BJ (cell line): ENCODE measurements at regions not wholly inside any gene's neighbourhood (a gene's known extent, or its start where the extent isn't known, plus 50 kb on each side); places are given as distances from the start of the nearest gene placed in this dataset.
A peak's percentile ranks its signal among the peaks of the same experiment; 100 is the strongest.

Experiments
- CTCF ChIA-PET: fragments of 350-600 bp; formaldehyde crosslinking; extraction: SDS; loops from one replicate; lab custom pipeline; 2021; ENCODE audit warnings: antibody characterized with exemption, inconsistent platforms; lab: Yijun Ruan, JAX
- POLR2A ChIA-PET: fragments of 300-600 bp; sonication (Branson Sonifier 250); formaldehyde crosslinking; extraction: SDS; loops from one replicate; lab custom pipeline; 2021; ENCODE audit warnings: antibody characterized with exemption; lab: Charles Lee
- DNase-seq: peaks from one replicate; pipeline ENCODE4 v3.0.0-alpha.2; 2011; ENCODE audit warnings: low read depth
- H3K27me3 ChIP-seq: 2 replicates; pipeline ENCODE4 v1.6.0; 2011; ENCODE audit warnings: low read length; ENCODE audit not compliant: control insufficient read depth, insufficient read depth
- H3K36me3 ChIP-seq: 2 replicates; pipeline ENCODE4 v1.5.1; 2011; ENCODE audit warnings: low read length; ENCODE audit not compliant: control insufficient read depth, insufficient read depth
- H3K4me3 ChIP-seq: 2 replicates; pipeline ENCODE4 v1.5.1; 2011; ENCODE audit warnings: low read depth, mild to moderate bottlenecking, control low read depth, low read length
- TF ChIP-seq, protein P1 (sequence below): IDR thresholded peaks from 2 replicates; pipeline ENCODE4 v1.5.1; 2011; ENCODE audit warnings: low read depth, mild to moderate bottlenecking, control low read depth, inconsistent platforms, low read length, moderate library complexity; ENCODE audit not compliant: insufficient read depth

DNA sequence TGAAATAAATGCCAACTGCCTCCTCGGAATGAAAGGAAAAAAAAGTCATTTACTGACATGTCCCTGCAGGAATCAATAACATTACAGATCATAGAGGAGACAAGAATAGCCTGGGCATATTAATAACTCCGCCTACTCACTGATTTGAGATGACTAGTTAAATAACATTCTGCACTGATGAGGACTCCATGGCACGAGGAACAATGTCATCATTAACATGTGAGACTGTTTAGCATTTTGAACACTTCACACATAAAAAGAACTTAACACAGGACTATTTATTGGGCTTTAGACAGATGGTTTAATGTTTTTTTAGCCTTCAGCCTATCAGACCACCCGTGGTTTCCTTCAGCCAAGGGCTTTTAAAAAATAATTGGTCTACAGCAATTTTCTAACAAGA, 170.1 kb downstream of the OLFM4 start:
- CTCF ChIA-PET: interaction anchor here (1.1 to 1.8 kb wide), 3 partner anchors 9 to 352 kb away, joined by 3 to 6 read pairs (median 4); no protein-coding TSS in a partner anchor
- TF ChIP-seq, protein P1, sequence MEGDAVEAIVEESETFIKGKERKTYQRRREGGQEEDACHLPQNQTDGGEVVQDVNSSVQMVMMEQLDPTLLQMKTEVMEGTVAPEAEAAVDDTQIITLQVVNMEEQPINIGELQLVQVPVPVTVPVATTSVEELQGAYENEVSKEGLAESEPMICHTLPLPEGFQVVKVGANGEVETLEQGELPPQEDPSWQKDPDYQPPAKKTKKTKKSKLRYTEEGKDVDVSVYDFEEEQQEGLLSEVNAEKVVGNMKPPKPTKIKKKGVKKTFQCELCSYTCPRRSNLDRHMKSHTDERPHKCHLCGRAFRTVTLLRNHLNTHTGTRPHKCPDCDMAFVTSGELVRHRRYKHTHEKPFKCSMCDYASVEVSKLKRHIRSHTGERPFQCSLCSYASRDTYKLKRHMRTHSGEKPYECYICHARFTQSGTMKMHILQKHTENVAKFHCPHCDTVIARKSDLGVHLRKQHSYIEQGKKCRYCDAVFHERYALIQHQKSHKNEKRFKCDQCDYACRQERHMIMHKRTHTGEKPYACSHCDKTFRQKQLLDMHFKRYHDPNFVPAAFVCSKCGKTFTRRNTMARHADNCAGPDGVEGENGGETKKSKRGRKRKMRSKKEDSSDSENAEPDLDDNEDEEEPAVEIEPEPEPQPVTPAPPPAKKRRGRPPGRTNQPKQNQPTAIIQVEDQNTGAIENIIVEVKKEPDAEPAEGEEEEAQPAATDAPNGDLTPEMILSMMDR: no peak

DNA sequence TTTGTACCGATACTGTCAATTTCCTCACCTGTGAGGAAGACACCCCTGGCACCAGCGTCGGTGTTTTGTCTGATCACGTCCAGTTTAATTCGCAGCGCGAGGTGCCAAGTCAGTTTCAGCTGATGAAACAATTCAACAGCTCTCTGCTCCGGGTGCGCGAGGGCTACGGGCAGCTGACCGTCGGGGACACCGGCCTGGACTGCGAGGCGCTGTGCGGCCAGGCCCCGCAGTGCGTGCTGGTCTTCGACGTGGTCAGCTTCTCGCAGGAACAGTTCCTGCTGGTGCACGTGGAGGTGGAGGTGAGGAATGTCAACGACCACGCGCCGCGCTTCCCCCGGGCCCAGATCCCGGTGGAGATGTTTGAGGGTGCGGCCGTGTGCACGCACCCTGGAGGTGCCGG, 171.5 kb downstream of the OLFM4 start:
- DNase-seq: no peak
- CTCF ChIA-PET: interaction anchor here (1.4 to 2.1 kb wide), 4 partner anchors 8 to 336 kb away, joined by 4 to 9 read pairs (median 6); no protein-coding TSS in a partner anchor
- TF ChIP-seq, protein P1: no peak

More for the DNA sequence above, 170.1 kb downstream of the OLFM4 start:
- Histone ChIP-seq H3K36me3 (no peaks in the 10 kb centered on the region), H3K4me3 (no peak overlapping the region), H3K27me3 (no peaks in the 10 kb centered on the region)
- DNase-seq: no peak
- POLR2A ChIA-PET: no interaction called here

DNA sequence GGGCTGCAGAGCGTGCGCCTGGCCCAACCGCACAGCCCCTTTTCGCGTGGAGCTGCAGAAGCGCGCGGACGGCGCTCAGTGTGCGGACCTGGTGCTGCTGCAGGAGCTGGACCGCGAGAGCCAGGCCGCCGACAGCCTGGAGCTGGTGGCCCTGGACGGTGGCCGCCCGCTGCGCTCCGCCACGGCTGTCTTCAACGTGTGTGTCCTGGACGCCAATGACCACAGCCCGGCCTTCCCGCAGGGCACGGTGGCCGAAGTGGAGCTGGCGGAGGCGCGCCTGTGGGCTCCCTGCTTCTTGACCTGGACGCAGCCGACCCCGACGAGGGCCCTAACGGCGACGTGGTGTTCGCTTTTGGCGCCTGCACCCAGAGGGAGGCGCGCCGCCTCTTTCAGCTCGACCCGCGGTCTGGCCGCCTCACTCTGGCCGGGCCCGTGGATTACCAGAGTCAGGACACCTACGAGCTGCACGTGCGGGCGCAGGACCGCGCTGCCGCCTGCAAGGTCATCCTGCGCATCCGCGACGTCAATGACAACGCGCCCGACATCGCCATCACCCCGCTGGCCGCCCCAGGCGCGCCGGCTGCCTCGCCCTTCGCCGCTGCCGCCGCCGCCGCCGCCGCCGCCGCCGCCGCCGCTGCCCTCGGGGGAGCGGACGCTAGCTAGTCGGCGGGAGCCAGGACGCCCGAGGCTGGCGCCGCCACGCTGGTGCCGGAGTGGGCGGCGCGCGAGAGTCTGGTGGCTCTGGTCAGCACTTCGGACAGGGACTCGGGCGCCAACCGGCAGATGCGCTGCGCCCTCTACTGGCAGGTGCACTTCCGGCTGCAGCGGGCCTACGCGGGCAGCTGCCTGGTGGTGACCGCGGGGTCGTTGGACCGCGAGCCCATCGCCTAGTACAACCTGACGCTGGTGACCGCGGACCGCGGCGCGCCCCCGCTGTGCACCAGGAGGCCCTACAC, 172.2 kb downstream of the OLFM4 start:
- TF ChIP-seq, protein P1: peak; percentile 52

More for the DNA sequence above, 171.5 kb downstream of the OLFM4 start:
- no peaks in the 10 kb centered on the region for H3K27me3 ChIP-seq
- no peaks in the 10 kb centered on the region for H3K36me3 ChIP-seq
- H3K4me3 ChIP-seq: no peak overlapping the region
- POLR2A ChIA-PET: no interaction called here

DNA sequence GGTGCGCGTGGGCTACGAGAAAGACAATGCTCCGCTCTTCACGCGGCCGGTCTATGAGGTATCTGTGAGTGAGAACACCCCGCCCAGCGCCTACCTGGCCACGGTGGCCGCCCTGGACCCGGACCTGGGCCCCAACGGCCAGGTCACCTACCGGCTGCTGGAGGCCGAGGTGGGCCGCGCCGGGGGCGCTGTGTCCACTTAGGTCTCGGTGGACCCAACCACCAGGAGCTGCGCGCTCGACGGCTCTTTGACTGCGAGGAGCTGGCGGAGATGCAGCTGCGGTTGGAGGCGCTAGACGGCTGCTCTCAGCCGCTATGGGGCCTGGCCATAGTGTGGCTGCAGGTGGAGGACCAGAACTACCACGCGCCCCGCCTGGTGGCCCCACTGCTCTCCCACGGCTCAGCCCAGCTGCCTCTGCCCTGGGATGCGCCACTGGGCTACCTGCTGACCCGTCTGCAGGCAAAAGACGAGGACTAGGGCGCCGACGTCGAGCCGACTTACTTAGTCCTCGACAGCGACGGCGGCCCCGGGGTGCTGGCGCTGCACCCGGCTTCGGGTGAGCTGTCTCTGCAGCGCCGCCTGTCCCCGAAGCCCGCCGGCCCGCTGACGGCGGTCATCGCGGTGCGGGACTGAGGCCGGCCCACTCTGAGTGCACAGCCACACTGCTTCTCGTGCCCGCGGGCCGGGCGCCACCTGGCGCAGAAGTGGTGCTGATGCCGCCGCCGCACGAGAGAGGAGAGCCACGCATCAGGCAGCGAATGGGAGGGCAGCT, 173.0 kb downstream of the OLFM4 start:
- Histone ChIP-seq H3K27me3 (no peaks in the 10 kb centered on the region), H3K4me3 (no peak overlapping the region), H3K36me3 (no peaks in the 10 kb centered on the region)
- TF ChIP-seq, protein P1: peak; percentile 47
- DNase-seq: no peak
- ChIA-PET POLR2A (no interaction called here), CTCF (interaction anchor here (0.9 to 2.4 kb wide), 10 partner anchors 9 to 591 kb away, joined by 3 to 9 read pairs (median 4); partner anchors contain the start of gene PCDH8)

More for the DNA sequence above, 172.2 kb downstream of the OLFM4 start:
- no peaks in the 10 kb centered on the region for H3K36me3 ChIP-seq
- no peaks in the 10 kb centered on the region for H3K27me3 ChIP-seq
- POLR2A ChIA-PET: no interaction called here
- no peak overlapping the region for H3K4me3 ChIP-seq
- DNase-seq: no peak
- CTCF ChIA-PET: interaction anchor here (0.9 to 2.4 kb wide), 9 partner anchors 9 to 590 kb away, joined by 3 to 9 read pairs (median 5); partner anchors contain the start of gene PCDH8
